Chondrocyte (in vitro differentiated cells): ENCODE measurements at regions not wholly inside any gene's neighbourhood (a gene's known extent, or its start where the extent isn't known, plus 50 kb on each side); places are given as distances from the start of the nearest gene placed in this dataset.

ENCODE experiments used
- DNase-seq: peaks from one replicate; pipeline ENCODE4 v3.0.0; 2021; ENCODE audit warnings: mixed read lengths, low spot score
- H3K27ac Mint-ChIP-seq: one replicate; pipeline ENCODE4 v1.8.0; 2021; ENCODE audit warnings: mild to moderate bottlenecking, moderate library complexity, mixed read lengths; ENCODE audit not compliant: unreplicated experiment
- H3K27me3 Mint-ChIP-seq: 2 replicates; pipeline ENCODE4 v1.8.0; 2021; ENCODE audit warnings: low read depth, mixed read lengths
- H3K36me3 Mint-ChIP-seq: 2 replicates; pipeline ENCODE4 v1.8.0; 2021; ENCODE audit warnings: low read depth, mixed read lengths
- H3K4me1 Mint-ChIP-seq: 2 replicates; pipeline ENCODE4 v1.8.0; 2021; ENCODE audit warnings: low read depth, mild to moderate bottlenecking, mixed read lengths
- H3K4me3 Mint-ChIP-seq: one replicate; pipeline ENCODE4 v1.8.0; 2021; ENCODE audit warnings: mild to moderate bottlenecking, moderate library complexity, mixed read lengths; ENCODE audit not compliant: unreplicated experiment
- H3K9me3 Mint-ChIP-seq: 2 replicates; pipeline ENCODE4 v1.8.0; 2021; ENCODE audit warnings: low read depth, mixed read lengths
- CTCF ChIP-seq: fragments of 200-600 bp; sonication (generic); IDR thresholded peaks from 2 replicates; pipeline ENCODE4 v1.5.0; 2021; ENCODE audit warnings: antibody characterized with exemption, mild to moderate bottlenecking, moderate library complexity

- Mint-ChIP-seq H3K27me3 (peaks cover 6% of the 10 kb centered on the region), H3K9me3 (no peaks in the 10 kb centered on the region), H3K4me1 (no peaks in the 10 kb centered on the region), H3K4me3 (no peak overlapping the region), H3K36me3 (no peaks in the 10 kb centered on the region), H3K27ac (no peak overlapping the region)
- no peak for DNase-seq
- no peak for TF ChIP-seq CTCF
Observed at GRCh38 chr5:99651298-99651697, 722.5 kb upstream of the CHD1 start.

- TF ChIP-seq CTCF = no peak
- DNase-seq = no peak
Observed at GRCh38 chr5:99646011-99646647, 717.3 kb upstream of the CHD1 start.

GRCh38 chr5:99644822-99645221 lies 716.0 kb upstream of the CHD1 start:
- Mint-ChIP-seq H3K4me3 (no peak overlapping the region), H3K9me3 (no peaks in the 10 kb centered on the region), H3K27ac (no peak overlapping the region), H3K4me1 (peaks cover 8% of the 10 kb centered on the region), H3K27me3 (peaks cover 2% of the 10 kb centered on the region), H3K36me3 (no peaks in the 10 kb centered on the region)
- no peak for DNase-seq
- no peak for TF ChIP-seq CTCF

More at GRCh38 chr5:99646011-99646647, 717.3 kb upstream of the CHD1 start:
- no peaks in the 10 kb centered on the region for H3K9me3 Mint-ChIP-seq
- H3K4me1 Mint-ChIP-seq = peaks cover 8% of the 10 kb centered on the region
- H3K27me3 Mint-ChIP-seq = peaks cover under 1% of the 10 kb centered on the region
- no peak overlapping the region for H3K4me3 Mint-ChIP-seq
- H3K27ac Mint-ChIP-seq = no peak overlapping the region
- no peaks in the 10 kb centered on the region for H3K36me3 Mint-ChIP-seq

- Mint-ChIP-seq H3K36me3 (no peaks in the 10 kb centered on the region), H3K9me3 (no peaks in the 10 kb centered on the region), H3K27ac (no peak overlapping the region), H3K27me3 (peaks cover 8% of the 10 kb centered on the region), H3K4me1 (peaks cover 3% of the 10 kb centered on the region), H3K4me3 (no peak overlapping the region)
- no peak for TF ChIP-seq CTCF
- DNase-seq = no peak
Observed at GRCh38 chr5:99640646-99641045, 711.8 kb upstream of the CHD1 start.

- no peaks in the 10 kb centered on the region for H3K36me3 Mint-ChIP-seq
- H3K9me3 Mint-ChIP-seq = no peaks in the 10 kb centered on the region
- TF ChIP-seq CTCF = no peak
- H3K4me3 Mint-ChIP-seq = no peak overlapping the region
- no peaks in the 10 kb centered on the region for H3K4me1 Mint-ChIP-seq
- peaks cover 8% of the 10 kb centered on the region for H3K27me3 Mint-ChIP-seq
- H3K27ac Mint-ChIP-seq = no peak overlapping the region
- DNase-seq = no peak
Observed at GRCh38 chr5:99639905-99640304, 711.1 kb upstream of the CHD1 start.
